ENCODE measurements at regions not wholly inside any gene's neighbourhood (a gene's known extent, or its start where the extent isn't known, plus 50 kb on each side); places are given as distances from the start of the nearest gene placed in this dataset.

- intact Hi-C loops (cut with DNase I) = no loop called here
- TF ChIP-seq CTCF (IDR thresholded peaks at IDR 0.05) = no peak
- DNase-seq (no peak), ATAC-seq (no peak)
- Histone ChIP-seq H3K4me3 (no peak overlapping the region), H3K9me3 (no peaks in the 10 kb centered on the region), H3K27me3 (peaks cover 0 to 5% (median 3%) of the 10 kb centered on the region in 7 donors), H3K36me3 (no peaks in the 10 kb centered on the region), H3K27ac (no peak overlapping the region), H3K4me1 (no peaks in the 10 kb centered on the region)
- WGBS, 2 donors = 67 to 73% methylated on average over 3 of the region's 3 CpGs
These were observed 143.2 kb downstream of the BRMS1L start for GRCh38 chr14:35969310-35969709.

- H3K9me3 ChIP-seq = no peaks in the 10 kb centered on the region
- no peak for ATAC-seq
- H3K27me3 ChIP-seq = peaks cover 0 to 5% (median 0%) of the 10 kb centered on the region in 7 donors
- H3K36me3 ChIP-seq = no peaks in the 10 kb centered on the region
- no peak overlapping the region for H3K27ac ChIP-seq
- 65 to 73% methylated on average over 2 of the region's 2 CpGs for WGBS, 2 donors
- DNase-seq = no peak
- intact Hi-C loops (cut with DNase I) = no loop called here
- no peak overlapping the region for H3K4me3 ChIP-seq
- H3K4me1 ChIP-seq = no peaks in the 10 kb centered on the region
- no peak for TF ChIP-seq CTCF (IDR thresholded peaks at IDR 0.05)
These were observed 139.3 kb downstream of the BRMS1L start for GRCh38 chr14:35965400-35965799.

- TF ChIP-seq CTCF (IDR thresholded peaks at IDR 0.05) = no peak
- Histone ChIP-seq H3K36me3 (no peaks in the 10 kb centered on the region), H3K27ac (no peak overlapping the region), H3K4me1 (no peaks in the 10 kb centered on the region), H3K27me3 (peaks cover 0 to 5% (median 0%) of the 10 kb centered on the region in 7 donors), H3K9me3 (no peaks in the 10 kb centered on the region), H3K4me3 (no peak overlapping the region)
- WGBS, 2 donors = 41 to 47% methylated on average over 7 of the region's 7 CpGs
- intact Hi-C loops (cut with DNase I) = no loop called here
- ATAC-seq = no peak
- no peak for DNase-seq
These were observed 138.7 kb downstream of the BRMS1L start for GRCh38 chr14:35964697-35965286.

GRCh38 chr14:35963209-35963608 is 137.1 kb downstream of the BRMS1L start:
- intact Hi-C loops (cut with DNase I) = no loop called here
- Histone ChIP-seq H3K4me3 (no peak overlapping the region), H3K36me3 (no peaks in the 10 kb centered on the region), H3K27me3 (peaks cover 0 to 5% (median 0%) of the 10 kb centered on the region in 7 donors), H3K4me1 (no peaks in the 10 kb centered on the region), H3K9me3 (no peaks in the 10 kb centered on the region), H3K27ac (no peak overlapping the region)
- TF ChIP-seq CTCF (IDR thresholded peaks at IDR 0.05) = no peak
- no peak for DNase-seq
- no peak for ATAC-seq
